H1 (cell line): ENCODE measurements at regions not wholly inside any gene's neighbourhood (a gene's known extent, or its start where the extent isn't known, plus 50 kb on each side); places are given as distances from the start of the nearest gene placed in this dataset.

Experiments
- CTCF ChIA-PET: fragments of 300-600 bp; sonication (Branson Sonifier 250); formaldehyde crosslinking; loops from one replicate; lab custom pipeline; 2021; ENCODE audit not compliant: partially characterized antibody; lab: Charles Lee
- POLR2A ChIA-PET: fragments of 300-600 bp; sonication (Branson Sonifier 250); formaldehyde crosslinking; loops from one replicate; lab custom pipeline; 2021; ENCODE audit warnings: inconsistent platforms; ENCODE audit not compliant: partially characterized antibody; lab: Charles Lee
- DNase-seq, 2 experiments: peaks; one replicate each; pipeline versions ENCODE4 v3.0.0 to v3.0.0-alpha.2; 2010 to 2022; ENCODE audit warnings: low spot score in 2 of 2, low read depth in 1 of 2, mixed read lengths in 1 of 2
- FAIRE-seq: peaks from 2 replicates; lab custom pipeline; 2011; peaks lifted over from hg19 to GRCh38; lab: Jason Lieb, UNC
- H2AFZ ChIP-seq: 2 replicates; pipeline ENCODE4 v1.8.1; 2012; ENCODE audit warnings: low read length, inconsistent platforms
- H2AK5ac ChIP-seq: 2 replicates; pipeline ENCODE4 v1.6.1; 2013; ENCODE audit warnings: low read depth, low read length
- H2BK120ac ChIP-seq: replicated peaks from 2 replicates; pipeline ENCODE3; 2013; ENCODE audit warnings: low read depth, low read length, inconsistent platforms
- H2BK12ac ChIP-seq: 2 replicates; pipeline ENCODE4 v1.6.1; 2013; ENCODE audit warnings: low read depth, low read length
- H2BK15ac ChIP-seq: 2 replicates; pipeline ENCODE4 v1.6.1; 2013; ENCODE audit warnings: low read length
- H2BK20ac ChIP-seq: 2 replicates; pipeline ENCODE4 v1.6.1; 2013; ENCODE audit warnings: low read length
- H2BK5ac ChIP-seq: 2 replicates; pipeline ENCODE4 v1.6.1; 2013; ENCODE audit warnings: low read depth, low read length
- H3K14ac ChIP-seq: 2 replicates; pipeline ENCODE4 v1.6.1; 2013; ENCODE audit warnings: inconsistent platforms; ENCODE audit not compliant: insufficient read length
- H3K18ac ChIP-seq: 2 replicates; pipeline ENCODE4 v1.6.1; 2013; ENCODE audit warnings: low read length; ENCODE audit errors: extremely low read depth
- H3K23ac ChIP-seq: 2 replicates; pipeline ENCODE4 v1.6.1; 2013; ENCODE audit warnings: inconsistent platforms; ENCODE audit not compliant: insufficient read length
- H3K23me2 ChIP-seq: 2 replicates; pipeline ENCODE4 v1.6.1; 2013; ENCODE audit warnings: low read depth, low read length
- H3K27ac ChIP-seq: 2 replicates; pipeline ENCODE4 v1.6.1; 2011; ENCODE audit warnings: low read depth, low read length, inconsistent platforms
- H3K27me3 ChIP-seq, 4 experiments: replicated peaks in 1 of 4; 1 replicate in 1 of 4; 2 replicates in 3 of 4; pipeline versions ENCODE4 v1.6.1 to v1.8.1; 2011 to 2013; ENCODE audit warnings: low read length in 3 of 4, mild to moderate bottlenecking in 3 of 4, inconsistent platforms in 2 of 4, mixed read lengths in 2 of 4, moderate library complexity in 1 of 4; ENCODE audit not compliant: control insufficient read depth in 3 of 4, insufficient read depth in 3 of 4; ENCODE audit errors: extremely low read depth in 1 of 4
- H3K36me3 ChIP-seq, 4 experiments: 2 replicates each; pipeline versions ENCODE4 v1.6.1 to v1.8.1; 2011 to 2013; ENCODE audit warnings: mild to moderate bottlenecking in 4 of 4, low read length in 3 of 4, moderate library complexity in 2 of 4, control low read depth in 1 of 4, inconsistent platforms in 1 of 4; ENCODE audit not compliant: insufficient read depth in 4 of 4, control insufficient read depth in 2 of 4
- H3K4ac ChIP-seq: replicated peaks from 2 replicates; pipeline ENCODE3; 2013; ENCODE audit warnings: low read length, low read depth, mixed read lengths, inconsistent platforms; ENCODE audit not compliant: insufficient read length
- H3K4me1 ChIP-seq, 4 experiments: replicated peaks in 1 of 4; 1 replicate in 1 of 4; 2 replicates in 3 of 4; pipeline versions ENCODE4 v1.6.1 to v1.8.1; 2011 to 2013; ENCODE audit warnings: low read length in 3 of 4, inconsistent platforms in 2 of 4, mixed read lengths in 1 of 4; ENCODE audit not compliant: insufficient read depth in 4 of 4, control insufficient read depth in 3 of 4
- H3K4me2 ChIP-seq, 2 experiments: 2 replicates each; pipeline versions ENCODE4 v1.6.1 to v1.8.1; 2011 to 2013; ENCODE audit warnings: low read depth in 2 of 2, low read length in 2 of 2, control low read depth in 1 of 2, inconsistent platforms in 1 of 2, mild to moderate bottlenecking in 1 of 2; ENCODE audit not compliant: insufficient read depth in 1 of 2
- H3K4me3 ChIP-seq, 4 experiments: fragments of 200-600, 300-600 bp in 1 of 4; sonication (generic), shearing (Covaris generic), sonication (Bioruptor Twin) in 1 of 4; 2 replicates each; pipeline versions ENCODE4 v1.5.1 to v1.8.1; 2011 to 2016; ENCODE audit warnings: low read length in 4 of 4, low read depth in 3 of 4, control low read depth in 2 of 4, inconsistent platforms in 2 of 4, mild to moderate bottlenecking in 2 of 4, mixed read lengths in 1 of 4, moderate library complexity in 1 of 4; ENCODE audit not compliant: insufficient read depth in 2 of 4; ENCODE audit errors: extremely low read depth in 1 of 4
- H3K56ac ChIP-seq: replicated peaks from 2 replicates; pipeline ENCODE3; 2013; ENCODE audit warnings: low read depth, mild to moderate bottlenecking, mixed read lengths, low read length, inconsistent platforms; ENCODE audit not compliant: insufficient read length
- H3K79me1 ChIP-seq: 2 replicates; pipeline ENCODE4 v1.6.1; 2013; ENCODE audit warnings: low read depth, low read length, control low read depth
- H3K79me2 ChIP-seq, 2 experiments: 2 replicates each; pipeline versions ENCODE4 v1.6.1 to v1.8.1; 2012 to 2013; ENCODE audit warnings: low read length in 2 of 2, mild to moderate bottlenecking in 2 of 2, inconsistent platforms in 1 of 2; ENCODE audit not compliant: insufficient read depth in 2 of 2, control insufficient read depth in 1 of 2
- H3K9ac ChIP-seq, 4 experiments: replicated peaks in 1 of 4; 1 replicate in 1 of 4; 2 replicates in 3 of 4; pipeline versions ENCODE4 v1.6.1 to v1.8.1; 2011 to 2013; ENCODE audit warnings: low read depth in 3 of 4, low read length in 3 of 4, control low read depth in 2 of 4, mild to moderate bottlenecking in 2 of 4, moderate library complexity in 2 of 4, inconsistent platforms in 1 of 4; ENCODE audit errors: extremely low read depth in 1 of 4
- H3K9me3 ChIP-seq, 2 experiments: 2 replicates each; pipeline versions ENCODE4 v1.6.1 to v1.8.1; 2012 to 2013; ENCODE audit warnings: mild to moderate bottlenecking in 2 of 2, moderate library complexity in 2 of 2, control low read depth in 1 of 2, inconsistent platforms in 1 of 2, low read depth in 1 of 2, low read length in 1 of 2, mixed read lengths in 1 of 2; ENCODE audit not compliant: insufficient read depth in 2 of 2
- H4K20me1 ChIP-seq, 2 experiments: replicated peaks in 1 of 2; 2 replicates each; pipeline versions ENCODE3 to v1.8.1; 2011 to 2013; ENCODE audit warnings: inconsistent platforms in 2 of 2, low read length in 2 of 2, mild to moderate bottlenecking in 1 of 2; ENCODE audit not compliant: insufficient read depth in 2 of 2, control insufficient read depth in 1 of 2
- H4K5ac ChIP-seq: 2 replicates; pipeline ENCODE4 v1.6.1; 2013; ENCODE audit warnings: low read length, low read depth, mixed read lengths, inconsistent platforms; ENCODE audit not compliant: insufficient read length
- H4K8ac ChIP-seq: 2 replicates; pipeline ENCODE4 v1.8.0; 2013; ENCODE audit warnings: mild to moderate bottlenecking, moderate library complexity, low read length, inconsistent platforms; ENCODE audit not compliant: insufficient read depth; ENCODE audit errors: extremely low read depth
- H4K91ac ChIP-seq: replicated peaks from 2 replicates; pipeline ENCODE3; 2013; ENCODE audit warnings: low read length, mixed read lengths, inconsistent platforms; ENCODE audit not compliant: insufficient read length
- CBX5 ChIP-seq: fragments of 300-800, 300-1000 bp; sonication (generic); IDR thresholded peaks from 2 replicates; pipeline ENCODE4 v1.7.1; 2016; ENCODE audit warnings: antibody characterized with exemption, low read length, low read depth
- CTBP2 ChIP-seq: IDR thresholded peaks from 2 replicates; pipeline ENCODE4 v1.7.0; 2011; ENCODE audit warnings: borderline replicate concordance, mild to moderate bottlenecking, moderate library complexity, mixed read lengths, low read length; ENCODE audit not compliant: insufficient read depth, insufficient read length
- FOSL1 ChIP-seq: IDR thresholded peaks from 2 replicates; pipeline ENCODE4 v1.6.1; 2011; ENCODE audit warnings: mild to moderate bottlenecking, low read depth, low read length, moderate library complexity; ENCODE audit not compliant: insufficient read depth
- JUN ChIP-seq: IDR thresholded peaks from 2 replicates; pipeline ENCODE4 v1.6.1; 2011; ENCODE audit warnings: low read depth, mild to moderate bottlenecking, improper control_type of control experiment, low read length
- JUND ChIP-seq: IDR thresholded peaks from 2 replicates; pipeline ENCODE4 v1.6.1; 2011; ENCODE audit warnings: mild to moderate bottlenecking, improper control_type of control experiment, low read length
- KDM5A ChIP-seq: fragments of 200-600 bp; IDR thresholded peaks from 2 replicates; pipeline ENCODE4 v1.7.1; 2012; ENCODE audit warnings: mild to moderate bottlenecking, low read length, inconsistent platforms, mixed read lengths
- NANOG ChIP-seq: IDR thresholded peaks from 2 replicates; pipeline ENCODE4 v1.6.1; 2011; ENCODE audit warnings: low read length, low read depth, mild to moderate bottlenecking, inconsistent platforms; ENCODE audit not compliant: insufficient read depth, poor library complexity, severe bottlenecking
- SAP30 ChIP-seq: fragments of 300-600 bp; sonication (generic); IDR thresholded peaks from 2 replicates; pipeline ENCODE4 v1.7.1; 2012; ENCODE audit warnings: low read length, moderate library complexity, mild to moderate bottlenecking, inconsistent platforms; ENCODE audit not compliant: insufficient read depth, insufficient replicate concordance
- TEAD4 ChIP-seq: IDR thresholded peaks from 2 replicates; pipeline ENCODE4 v1.6.1; 2012; ENCODE audit warnings: low read depth, low read length, inconsistent platforms, mixed read lengths
- ZNF274 ChIP-seq: IDR thresholded peaks from 2 replicates; pipeline ENCODE4 v1.7.0; 2012; ENCODE audit warnings: low read length, borderline replicate concordance; ENCODE audit errors: extremely low read depth
- WGBS, 2 experiments: shearing (Covaris generic) in 1 of 2; methylation state at CpG; one replicate each; pipeline versions ENCODE4 v1.1.6 to v1.1.7; 2013 to 2015; ENCODE audit warnings: low lambda C conversion rate in 2 of 2, mixed read lengths in 2 of 2, inconsistent platforms in 1 of 2, low coverage in 1 of 2, missing lambda C conversion rate in 1 of 2; ENCODE audit not compliant: insufficient replicate concordance in 2 of 2, insufficient coverage in 1 of 2, insufficient read length in 1 of 2; ENCODE audit errors: extremely low coverage in 1 of 2, missing lambda C conversion rate in 1 of 2; 5-methylcytosine and 5-hydroxymethylcytosine counted together

DNA sequence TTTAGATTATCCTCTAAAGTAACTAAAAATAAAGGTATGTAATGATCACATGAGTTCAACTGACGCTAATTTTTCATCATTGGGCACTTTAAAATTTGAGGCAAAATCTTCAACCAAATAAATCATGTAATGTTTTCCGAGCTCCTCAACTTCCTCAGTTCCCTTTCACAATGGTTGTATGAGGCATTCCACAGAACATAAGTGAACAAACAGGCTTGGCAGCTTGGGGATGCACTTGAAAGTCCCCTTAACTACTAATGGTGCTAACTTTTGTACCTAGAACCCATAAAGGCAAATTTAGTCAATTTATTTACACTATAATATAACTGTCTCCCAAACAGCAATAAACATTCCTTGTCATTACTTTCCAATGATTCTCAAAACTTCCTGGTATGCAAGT is 1137.9 kb downstream of the ROBO2 start:
- POLR2A ChIA-PET, result no interaction called here
- no peak overlapping the region for H4K91ac ChIP-seq
- H2BK15ac ChIP-seq, result no peak overlapping the region
- H3K4me2 ChIP-seq, result no peak overlapping the region
- WGBS, 2 experiments, result 79% methylated on average over 2 of the region's 2 CpGs; no CpG with 5 or more reads in 1 of the 2 experiments
- no peak overlapping the region for H2AK5ac ChIP-seq
- no peak overlapping the region for H2BK20ac ChIP-seq
- DNase-seq (no peak), FAIRE-seq (no peak)
- H2BK12ac ChIP-seq, result no peak overlapping the region
- H3K4ac ChIP-seq, result no peak overlapping the region
- no peak overlapping the region for H2AFZ ChIP-seq
- H3K27me3 ChIP-seq, result no peaks in the 10 kb centered on the region
- no peak overlapping the region for H3K23ac ChIP-seq
- CTCF ChIA-PET, result no interaction called here
- no peaks in the 10 kb centered on the region; the same call in 1 of the 2 replicates for H3K23me2 ChIP-seq
- H4K5ac ChIP-seq, result no peak overlapping the region
- H3K4me3 ChIP-seq, result no peak overlapping the region
- no peaks in the 10 kb centered on the region for H3K79me2 ChIP-seq
- H3K9ac ChIP-seq, result no peak overlapping the region
- H3K27ac ChIP-seq, result no peak overlapping the region
- no peaks in the 10 kb centered on the region for H4K20me1 ChIP-seq
- TF ChIP-seq KDM5A (no peak), ZNF274 (no peak), TEAD4 (no peak), SAP30 (no peak), CBX5 (no peak), FOSL1 (no peak), NANOG (no peak), JUND (no peak), JUN (no peak), CTBP2 (no peak)
- no peak overlapping the region for H3K18ac ChIP-seq
- H3K56ac ChIP-seq, result no peak overlapping the region
- H4K8ac ChIP-seq, result no peak overlapping the region
- no peak overlapping the region for H2BK120ac ChIP-seq
- no peaks in the 10 kb centered on the region for H3K36me3 ChIP-seq
- H2BK5ac ChIP-seq, result no peak overlapping the region
- no peaks in the 10 kb centered on the region for H3K79me1 ChIP-seq
- H3K4me1 ChIP-seq, result no peaks in the 10 kb centered on the region; a peak in 1 of 7 replicates
- no peak overlapping the region for H3K14ac ChIP-seq
- H3K9me3 ChIP-seq, result no peaks in the 10 kb centered on the region
